Fibroblast of gingiva (primary cell): ENCODE measurements at regions not wholly inside any gene's neighbourhood (a gene's known extent, or its start where the extent isn't known, plus 50 kb on each side); places are given as distances from the start of the nearest gene placed in this dataset.
"Not testable (repeated sequence)": the region's sequence is repeated elsewhere in the genome, so short reads cannot be mapped to it uniquely, and the experiment has no call there.

Experiments
- DNase-seq: peaks from one replicate; pipeline ENCODE4 v3.0.0-alpha.2; 2011; ENCODE audit warnings: low read depth

GRCh38 chr7:19533266-19533665 is 175.6 kb downstream of the POLR1F start:
- DNase-seq, result no peak

GRCh38 chr7:19530852-19531251 is 178.0 kb downstream of the POLR1F start:
- DNase-seq, result no peak

DNA sequence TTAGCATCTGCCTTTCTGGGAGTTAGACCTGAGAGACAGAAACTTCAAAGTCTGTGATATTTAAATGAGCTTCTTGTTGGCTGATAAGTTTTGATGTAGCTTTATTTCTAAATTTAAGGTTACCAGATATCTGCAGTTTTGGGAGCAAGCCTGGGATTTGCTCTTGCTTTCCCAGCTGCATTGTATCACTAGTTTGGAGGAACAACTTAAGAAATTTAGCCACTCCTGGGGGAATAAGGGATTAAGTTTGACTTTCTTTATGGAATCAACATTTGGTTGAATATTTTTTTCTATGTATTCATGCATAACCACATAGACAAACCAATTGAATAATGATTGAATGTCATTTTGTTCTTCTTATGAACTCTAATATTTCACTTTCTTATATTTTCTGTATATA is 178.6 kb downstream of the POLR1F start:
- peak; percentile 17 for DNase-seq

DNA sequence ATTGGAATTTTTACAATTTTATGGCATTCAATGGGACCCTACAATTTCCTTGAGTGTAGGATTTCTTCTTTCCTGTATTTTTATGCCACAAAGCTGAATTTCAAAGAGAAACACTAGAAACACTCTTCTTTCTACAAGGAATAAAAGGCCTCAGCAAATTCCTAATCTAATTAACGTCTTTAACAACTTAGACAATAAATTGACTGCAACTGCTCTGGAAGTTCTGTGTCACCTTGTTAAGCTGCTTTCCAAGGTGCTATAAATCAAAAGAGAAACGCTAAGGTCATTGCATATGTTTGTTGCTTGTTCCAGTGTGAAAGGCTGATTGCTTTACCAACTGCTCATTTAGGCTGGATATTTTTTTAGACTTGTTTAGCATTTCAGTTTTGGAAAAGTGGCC is 182.2 kb downstream of the POLR1F start:
- no peak for DNase-seq

DNA sequence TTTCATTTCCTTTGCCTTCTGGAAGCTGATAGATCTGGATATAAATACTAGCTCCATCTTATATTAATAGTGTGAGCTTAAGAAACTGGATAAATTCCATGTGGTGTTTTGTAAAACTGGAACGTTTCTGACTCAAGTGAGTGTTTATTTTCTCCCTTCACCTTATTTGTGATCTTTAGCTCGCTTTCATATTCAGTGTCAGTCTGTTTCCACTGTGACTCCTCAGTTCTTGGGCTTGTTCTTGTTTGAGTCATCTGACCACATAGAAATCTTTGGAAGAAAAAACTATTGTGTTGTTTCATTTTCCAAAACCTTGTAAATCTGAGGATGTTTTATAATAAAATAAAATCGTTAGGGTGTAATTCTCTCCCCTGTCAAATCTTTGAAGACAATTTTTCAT is 186.4 kb downstream of the POLR1F start:
- peak; percentile 85 for DNase-seq

GRCh38 chr7:19520392-19520791 is 188.4 kb downstream of the POLR1F start:
- DNase-seq, result no peak

- no peak for DNase-seq
Observed at GRCh38 chr7:19519443-19520021, 189.3 kb downstream of the POLR1F start.

DNA sequence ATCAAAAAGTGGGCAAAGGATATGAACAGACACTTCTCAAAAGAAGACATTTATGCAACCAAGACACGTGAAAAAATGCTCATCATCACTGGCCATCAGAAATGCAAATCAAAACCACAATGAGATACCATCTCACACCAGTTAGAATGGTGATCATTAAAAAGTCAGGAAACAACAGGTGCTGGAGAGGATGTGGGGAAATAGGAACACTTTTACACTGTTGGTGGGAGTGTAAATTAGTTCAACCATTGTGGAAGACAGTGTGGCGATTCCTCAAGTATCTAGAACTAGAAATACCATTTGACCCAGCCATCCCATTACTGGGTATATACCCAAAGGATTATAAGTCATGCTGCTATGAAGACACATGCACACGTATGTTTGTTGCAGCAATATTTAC is 191.3 kb downstream of the POLR1F start:
- not testable (repeated sequence) for DNase-seq

GRCh38 chr7:19508821-19509220 is 200.0 kb downstream of the POLR1F start:
- DNase-seq, result peak; percentile 31

GRCh38 chr7:19508124-19508523 is 200.7 kb downstream of the POLR1F start:
- no peak for DNase-seq

DNA sequence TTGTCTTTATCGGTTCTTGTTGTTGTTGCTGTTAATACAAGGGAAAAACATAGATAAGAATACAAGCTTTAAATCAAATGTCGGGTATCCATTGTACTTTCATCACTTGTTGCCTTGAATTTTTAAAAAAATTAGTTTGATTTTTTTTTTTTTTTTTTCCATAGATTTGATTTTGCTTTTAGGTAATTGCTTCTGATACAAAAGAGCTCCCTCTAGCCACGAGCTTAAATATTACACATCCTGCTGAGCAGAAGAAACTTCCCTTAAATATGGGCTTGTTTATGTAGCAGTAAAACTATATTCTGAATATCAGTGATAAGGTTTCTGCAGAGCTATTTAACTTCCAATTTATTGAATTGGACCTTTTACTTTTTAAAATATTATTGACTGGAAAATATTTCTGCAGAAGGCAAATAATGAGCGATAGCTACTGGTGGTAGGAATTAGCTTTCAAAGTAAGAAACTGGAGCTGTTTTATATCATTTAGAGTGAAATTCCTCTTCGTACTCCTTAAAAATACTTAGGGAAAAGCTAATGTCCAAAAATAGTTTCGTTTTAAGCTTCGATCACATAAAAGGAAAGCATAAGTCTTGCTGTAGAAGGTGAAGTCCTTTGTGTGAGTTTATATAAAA is 216.9 kb downstream of the POLR1F start:
- DNase-seq, result peak; percentile 35

DNA sequence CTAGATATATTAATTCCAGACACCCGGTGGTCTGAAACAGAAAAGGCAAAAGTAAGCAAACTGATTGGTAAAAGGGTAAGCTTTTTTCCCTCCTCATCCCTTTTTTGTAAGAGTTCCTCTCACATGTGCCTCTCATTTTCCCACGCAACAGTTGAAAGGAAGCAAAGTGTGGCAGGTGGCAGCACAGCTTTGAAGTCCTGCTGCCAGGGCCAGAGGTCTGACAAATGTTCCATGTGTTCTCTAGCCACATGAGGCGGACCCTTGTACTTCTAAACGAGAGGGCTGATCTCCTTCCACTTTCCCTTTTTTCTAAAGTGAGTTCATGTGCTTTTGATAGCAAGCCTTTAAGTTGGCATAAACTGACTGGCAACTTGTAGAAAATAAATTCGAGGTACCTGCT is 217.5 kb downstream of the POLR1F start:
- DNase-seq, result no peak

GRCh38 chr7:19489162-19489820 is 219.5 kb downstream of the POLR1F start:
- no peak for DNase-seq

DNA sequence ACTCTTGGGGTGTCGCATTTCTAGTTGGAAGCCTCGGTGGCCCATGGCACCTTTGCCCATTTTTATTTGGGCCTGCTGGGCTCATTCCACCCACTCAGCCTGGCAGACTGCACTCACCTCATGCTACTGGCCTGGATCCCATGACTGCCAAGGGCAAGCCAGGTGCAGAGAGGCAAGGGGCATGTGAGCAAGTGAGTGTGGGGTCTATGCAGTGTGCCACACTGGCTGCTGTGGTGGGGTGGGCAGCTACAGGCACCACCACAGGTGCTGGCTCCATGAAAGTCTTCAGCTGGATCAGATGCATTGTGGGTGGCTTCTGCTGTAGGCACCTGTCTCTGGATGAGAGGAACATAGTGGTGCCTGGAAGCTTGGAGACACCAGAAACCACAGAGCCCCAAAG is 220.8 kb downstream of the POLR1F start:
- DNase-seq, result no peak

DNA sequence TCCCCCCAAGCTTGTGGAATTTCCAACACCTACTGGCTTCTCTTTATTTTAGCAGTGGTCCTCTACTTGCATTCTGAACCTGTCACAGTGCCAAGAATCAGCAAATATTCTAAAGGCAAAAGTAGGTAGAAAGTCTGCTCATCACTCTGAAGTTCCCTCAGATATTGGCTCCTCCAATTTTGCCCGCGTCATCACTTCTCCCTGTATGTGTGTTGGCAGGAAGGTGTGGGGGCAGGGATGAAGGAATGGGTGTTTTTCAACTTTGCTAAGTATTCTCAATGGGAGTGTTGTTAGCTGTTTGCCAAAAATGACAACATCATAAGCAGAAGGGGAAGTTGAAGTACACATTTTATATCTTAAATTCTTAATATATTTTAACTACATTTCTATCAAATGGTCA is 226.2 kb downstream of the POLR1F start:
- no peak for DNase-seq

DNA sequence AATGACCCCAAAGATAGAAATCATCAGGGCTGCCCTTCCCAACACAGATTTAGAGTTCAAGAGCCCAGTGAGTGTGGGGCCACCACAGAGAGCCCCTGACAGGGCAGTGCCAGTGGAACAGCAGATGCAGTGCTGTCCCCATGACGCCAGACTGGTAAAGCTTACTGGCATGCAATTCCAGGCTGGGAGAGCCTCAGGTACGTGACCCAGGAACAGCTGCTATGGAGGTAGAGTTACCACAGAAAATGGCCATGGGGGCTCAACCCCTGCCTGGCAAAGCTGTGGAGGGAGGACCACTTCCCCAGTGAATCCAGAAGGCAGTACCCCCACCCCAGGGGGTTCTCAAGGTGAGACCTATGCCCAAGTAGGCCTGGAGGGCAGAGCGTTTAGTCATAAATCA is 228.5 kb downstream of the POLR1F start:
- DNase-seq, result no peak

GRCh38 chr7:19470031-19470430 is 238.8 kb downstream of the POLR1F start:
- DNase-seq, result peak; percentile 35

- DNase-seq, result no peak
Observed at GRCh38 chr7:19465861-19466260, 243.0 kb downstream of the POLR1F start.

DNA sequence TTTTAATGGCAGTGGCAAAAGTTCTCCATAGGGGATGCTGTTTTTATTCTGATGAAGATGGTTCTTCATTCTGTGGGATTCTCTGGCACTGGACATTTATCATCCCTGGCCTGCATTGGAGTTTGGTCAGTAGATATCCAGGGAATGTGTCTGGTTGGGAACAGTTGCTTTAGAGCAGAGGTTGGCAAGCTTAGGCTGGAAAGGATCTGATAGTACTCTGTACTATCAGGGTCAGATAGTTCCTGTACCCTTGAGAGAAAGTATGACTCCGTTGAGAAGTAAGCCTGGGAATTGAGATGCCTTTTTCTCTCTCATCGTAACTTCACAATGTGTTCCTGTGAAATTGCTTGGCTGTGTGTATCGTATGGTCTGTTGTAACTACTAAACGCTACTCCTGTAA is 244.1 kb downstream of the POLR1F start:
- DNase-seq, result no peak

DNA sequence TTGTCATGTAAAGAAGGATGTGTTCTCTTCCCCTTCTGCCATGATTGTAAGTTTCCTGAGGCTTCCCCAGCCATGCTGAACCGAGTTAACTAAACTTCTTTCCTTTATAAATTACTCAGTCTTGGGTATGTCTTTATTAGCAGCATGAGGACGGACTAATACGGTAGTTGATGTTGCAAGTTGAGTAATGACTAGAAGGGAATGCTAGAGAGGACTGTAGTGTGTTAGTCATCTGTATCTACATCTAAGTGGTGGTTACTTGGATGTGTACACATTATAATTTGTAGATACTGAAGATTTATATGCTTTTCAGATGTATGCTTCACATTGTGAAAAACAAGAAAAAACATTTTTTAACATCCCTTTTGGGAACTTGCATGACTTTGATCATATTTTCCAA is 244.6 kb downstream of the POLR1F start:
- DNase-seq, result no peak

DNA sequence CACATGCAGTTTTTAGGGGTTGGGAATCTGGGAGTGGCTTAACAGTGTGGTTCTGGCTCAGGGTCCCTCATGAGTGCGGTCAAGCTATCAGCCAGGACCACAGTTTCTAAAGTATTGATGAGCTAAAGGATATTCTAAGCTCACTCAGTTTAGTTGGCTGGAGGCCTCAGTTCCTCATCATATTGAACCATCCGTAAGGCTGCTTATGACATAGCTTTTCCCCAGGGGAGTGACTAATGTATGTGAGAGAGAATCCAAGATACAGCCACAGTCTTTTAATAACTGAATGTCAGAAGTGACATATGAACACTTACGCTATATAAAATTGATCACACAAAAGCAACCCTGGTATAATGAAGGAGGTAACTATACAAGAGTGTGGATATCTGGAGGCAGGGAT is 245.3 kb downstream of the POLR1F start:
- no peak for DNase-seq

GRCh38 chr7:19455623-19456022 is 253.2 kb downstream of the POLR1F start:
- no peak for DNase-seq

DNA sequence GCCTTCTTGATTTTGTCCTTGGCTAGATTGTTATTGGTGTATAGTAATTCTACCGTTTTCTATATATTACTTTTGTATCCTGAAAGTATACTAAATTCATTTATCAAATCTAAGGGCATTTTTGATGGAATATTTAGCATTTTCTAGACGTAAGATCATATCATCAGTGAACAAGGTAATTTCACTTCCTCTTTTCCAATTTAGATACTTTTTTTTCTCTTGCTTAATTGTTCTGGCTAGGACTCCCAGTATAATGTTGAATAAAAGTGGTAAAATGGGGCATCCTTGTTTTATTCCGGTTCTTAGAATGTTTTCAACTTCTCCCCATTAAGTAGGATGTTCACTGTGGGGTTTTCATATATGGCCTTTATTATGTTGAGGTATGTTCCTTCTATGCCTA is 260.7 kb downstream of the POLR1F start:
- DNase-seq, result no peak
